Choroid plexus epithelial cell (primary cell): ENCODE measurements at regions not wholly inside any gene's neighbourhood (a gene's known extent, or its start where the extent isn't known, plus 50 kb on each side); places are given as distances from the start of the nearest gene placed in this dataset.

Source experiments
- DNase-seq: peaks from one replicate; pipeline ENCODE4 v3.0.0-alpha.2; 2010; ENCODE audit warnings: low read depth
- H3K4me3 ChIP-seq: 2 replicates; pipeline ENCODE4 v1.5.1; 2011; ENCODE audit warnings: low read depth, mild to moderate bottlenecking, control low read depth, low read length, moderate library complexity
- CTCF ChIP-seq: conservative IDR thresholded peaks from 2 replicates; pipeline ENCODE4 v1.5.1; 2011; ENCODE audit warnings: low read depth, mild to moderate bottlenecking, control low read depth, inconsistent platforms, low read length, moderate library complexity

DNA sequence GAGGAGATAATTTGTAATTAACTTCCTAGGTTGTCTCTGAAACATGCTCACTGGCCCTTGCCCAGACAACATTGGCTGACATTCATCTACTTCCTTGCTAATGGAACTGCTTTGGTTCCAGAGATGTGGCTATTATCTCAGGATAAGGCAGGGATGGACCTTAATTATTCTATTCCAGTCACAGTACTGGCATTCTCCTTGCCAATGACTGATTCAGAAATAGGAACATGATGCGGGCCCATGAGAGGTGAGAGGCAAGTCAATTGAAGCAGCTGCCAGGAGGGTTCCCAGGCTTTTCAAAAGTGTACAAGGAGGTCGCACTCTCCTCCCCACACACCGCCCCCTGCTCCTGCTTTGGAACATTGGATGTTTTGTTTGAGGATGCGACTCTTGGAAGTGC is 109.6 kb upstream of the DGKB start:
- no peak overlapping the region for H3K4me3 ChIP-seq
- no peak for DNase-seq
- TF ChIP-seq CTCF = no peak

DNA sequence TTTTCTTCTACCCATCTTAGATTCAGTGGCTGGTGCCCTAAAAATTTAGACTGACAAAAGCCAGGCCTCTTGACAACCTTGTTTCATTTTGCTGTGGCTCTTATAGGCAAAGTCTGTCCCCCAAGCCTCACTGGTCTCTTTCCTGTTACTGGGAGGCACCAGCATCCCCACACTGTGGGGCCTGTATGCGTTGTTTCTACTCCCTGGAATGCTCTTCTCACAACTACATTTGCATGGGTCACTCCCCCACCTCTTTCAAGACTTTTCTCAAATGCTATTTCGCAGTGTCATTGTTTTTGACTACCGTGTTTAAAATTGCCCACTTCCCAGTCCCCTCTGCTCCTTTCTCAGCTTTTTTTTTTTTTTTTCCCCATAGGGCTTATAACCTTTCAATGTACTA is 108.7 kb upstream of the DGKB start:
- no peak for DNase-seq
- H3K4me3 ChIP-seq = no peak overlapping the region
- no peak for TF ChIP-seq CTCF

- TF ChIP-seq CTCF = peak; percentile 65
- peak; percentile 33 for DNase-seq
- no peak overlapping the region for H3K4me3 ChIP-seq
Observed at GRCh38 chr7:15007507-15007906, 105.0 kb upstream of the DGKB start.

DNA sequence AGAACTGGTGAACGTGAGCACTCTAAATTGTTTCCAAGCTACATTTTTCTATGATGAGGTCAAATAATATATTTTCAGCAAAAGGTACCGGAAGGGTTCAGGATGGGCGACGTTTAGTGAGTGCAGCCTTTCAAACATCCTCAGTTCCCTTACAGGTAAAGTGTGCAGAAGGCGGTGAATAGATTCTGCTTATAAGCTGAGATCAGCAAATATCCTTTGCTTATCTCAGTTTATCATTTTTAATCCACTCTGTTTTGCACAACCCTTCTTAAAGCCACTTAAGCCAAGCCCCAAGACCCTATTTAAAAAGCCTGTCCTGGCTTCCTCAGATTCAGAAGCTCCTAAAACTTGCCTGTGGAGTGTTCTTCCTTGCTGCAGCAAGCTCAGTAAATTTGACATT is 103.1 kb upstream of the DGKB start:
- no peak for DNase-seq
- H3K4me3 ChIP-seq = no peak overlapping the region
- TF ChIP-seq CTCF = no peak

DNA sequence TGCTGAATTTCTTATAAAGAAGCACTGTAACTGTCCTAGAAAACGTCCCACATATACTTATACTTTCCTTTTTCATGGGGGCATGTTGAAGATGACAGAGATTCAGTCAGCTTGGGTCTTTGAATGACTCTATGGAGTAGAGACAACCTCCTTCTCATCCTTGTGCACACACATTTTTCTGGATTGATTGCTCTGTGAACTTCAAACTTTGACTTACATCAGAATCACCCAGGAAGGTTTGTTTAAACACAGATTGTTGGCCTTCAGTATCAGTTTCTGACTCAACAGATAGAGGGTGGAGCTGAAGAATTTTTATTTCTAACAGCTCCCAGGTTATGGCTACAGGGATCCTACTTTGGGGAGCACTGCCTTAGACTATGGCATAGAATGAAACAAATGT is 97.6 kb upstream of the DGKB start:
- no peak for TF ChIP-seq CTCF
- no peak for DNase-seq
- H3K4me3 ChIP-seq = no peak overlapping the region

- no peak for DNase-seq
- H3K4me3 ChIP-seq = no peak overlapping the region
- no peak for TF ChIP-seq CTCF
Observed at GRCh38 chr7:14999331-14999730, 96.8 kb upstream of the DGKB start.

DNA sequence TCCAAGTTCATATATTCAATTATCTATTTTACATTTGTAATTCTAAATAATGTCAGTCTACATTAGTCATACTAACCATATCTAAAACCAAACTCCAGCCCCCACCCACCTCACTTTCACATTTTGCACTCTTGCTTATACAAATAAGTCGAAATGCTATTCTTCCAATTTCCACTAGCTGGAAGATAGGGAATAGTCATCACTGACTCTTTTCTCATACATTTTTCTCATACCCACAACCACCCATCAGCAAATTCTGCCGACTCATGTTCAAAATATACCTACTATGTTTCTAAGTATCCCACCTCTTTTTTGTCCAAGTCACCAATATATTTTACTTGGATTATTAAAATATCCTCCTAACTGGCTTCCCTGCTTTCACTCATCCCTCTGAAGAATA is 93.2 kb upstream of the DGKB start:
- no peak overlapping the region for H3K4me3 ChIP-seq
- DNase-seq = no peak
- no peak for TF ChIP-seq CTCF
